AG09319 (cell line): ENCODE measurements at regions not wholly inside any gene's neighbourhood (a gene's known extent, or its start where the extent isn't known, plus 50 kb on each side); places are given as distances from the start of the nearest gene placed in this dataset.

ENCODE experiments used
- DNase-seq: peaks from one replicate; pipeline ENCODE4 v3.0.0-alpha.2; 2010; ENCODE audit warnings: low read depth; ENCODE audit errors: extremely low read depth
- CTCF ChIP-seq: IDR thresholded peaks from 2 replicates; pipeline ENCODE4 v1.5.1; 2011; ENCODE audit warnings: low read depth, mild to moderate bottlenecking, inconsistent platforms, low read length, moderate library complexity

DNA sequence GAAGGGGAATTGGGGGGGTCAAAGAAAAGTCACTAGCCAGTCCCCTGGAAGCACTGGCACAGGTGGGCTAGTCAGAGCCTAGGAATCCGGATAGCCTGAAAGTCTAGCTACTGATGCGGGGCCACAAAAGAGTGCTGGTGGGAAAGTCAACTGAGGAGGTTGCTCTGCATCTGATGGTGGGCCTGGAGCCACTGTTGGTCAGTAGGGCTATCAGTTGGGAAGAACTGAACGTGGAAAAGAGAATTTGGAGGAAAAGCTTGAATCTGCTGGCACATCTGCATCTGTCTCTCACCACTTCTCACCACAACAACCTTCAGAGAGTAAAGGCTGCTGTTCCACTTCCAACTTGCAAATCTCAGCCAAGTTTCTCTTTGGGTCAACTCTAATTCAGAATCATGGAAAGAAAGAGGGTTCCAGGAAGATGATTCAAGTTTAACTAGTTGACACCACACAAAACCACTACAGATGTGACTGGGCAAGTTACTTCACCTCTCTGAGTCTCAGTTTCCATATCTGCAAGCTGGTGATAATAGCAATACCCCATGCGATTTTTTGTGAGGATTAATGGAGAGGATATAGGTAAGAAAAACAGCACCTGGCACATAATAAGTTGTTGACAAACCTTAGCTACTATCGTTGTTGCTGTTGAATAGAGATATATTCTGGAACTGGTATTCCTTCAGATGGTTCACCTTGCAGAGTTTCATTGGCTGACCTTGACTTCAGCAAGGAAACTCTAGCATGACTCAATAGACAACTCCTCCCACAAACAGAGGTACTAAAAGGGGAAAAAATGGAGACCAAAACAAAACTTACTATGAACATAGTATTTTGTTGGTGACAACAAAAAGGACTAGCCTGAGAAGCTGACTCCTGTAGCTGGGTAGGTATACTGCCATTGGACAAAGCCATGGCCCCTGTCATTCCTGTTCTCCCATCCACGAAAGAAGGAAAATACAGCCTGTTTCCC lies 280.2 kb upstream of the STT3B start:
- TF ChIP-seq CTCF: no peak
- DNase-seq: no peak

GRCh38 chr3:31253782-31254181 lies 278.9 kb upstream of the STT3B start:
- no peak for TF ChIP-seq CTCF
- DNase-seq: no peak

- DNase-seq: no peak
- no peak for TF ChIP-seq CTCF
Measured at GRCh38 chr3:31254483-31254882, 278.2 kb upstream of the STT3B start.

DNA sequence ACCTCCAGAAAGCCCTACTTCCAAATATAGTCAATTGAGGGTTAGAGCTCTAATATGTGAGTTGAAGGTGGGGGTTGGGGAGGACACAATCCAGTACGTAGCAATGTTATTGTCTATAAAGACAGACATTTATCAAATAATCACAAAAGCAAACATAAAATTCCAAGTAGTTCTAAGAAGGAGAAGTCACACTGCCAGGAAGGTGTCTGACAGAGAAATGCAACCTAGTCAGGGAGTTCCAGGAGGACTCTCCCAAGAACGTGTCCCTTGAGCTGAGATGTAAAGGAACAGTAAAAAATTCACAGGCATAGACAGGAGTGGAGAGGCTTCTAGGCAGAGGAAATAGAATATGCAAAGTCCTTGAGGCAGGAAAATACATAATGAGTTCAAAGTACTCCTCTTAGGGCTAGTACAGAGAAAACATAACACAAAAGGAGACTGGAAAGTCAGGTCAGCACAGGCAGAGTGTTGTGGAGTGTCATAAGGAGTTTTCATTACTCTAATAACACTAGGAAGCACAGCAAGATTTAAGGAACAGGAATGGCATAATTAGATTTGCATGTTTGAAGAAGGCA lies 277.6 kb upstream of the STT3B start:
- no peak for DNase-seq
- TF ChIP-seq CTCF: no peak

GRCh38 chr3:31262201-31262600 lies 270.5 kb upstream of the STT3B start:
- no peak for TF ChIP-seq CTCF
- no peak for DNase-seq

DNA sequence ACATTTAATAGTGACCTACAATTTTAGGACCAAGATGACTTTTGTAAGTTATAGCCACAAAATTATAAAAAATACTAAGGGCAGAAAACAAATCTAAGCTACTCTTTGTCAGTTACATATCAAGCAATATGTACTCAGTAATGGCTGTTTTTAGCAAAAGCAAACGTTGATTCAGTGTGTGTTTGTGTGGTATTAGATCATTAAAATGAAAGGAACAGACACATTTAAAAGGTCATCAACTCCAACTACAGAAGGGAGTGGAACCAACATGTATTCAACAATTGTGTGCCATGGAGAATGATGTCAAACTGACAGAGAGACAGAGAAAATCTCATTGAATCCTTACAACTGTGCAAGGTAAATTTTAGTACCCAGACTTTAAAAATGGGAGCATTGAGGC lies 268.8 kb upstream of the STT3B start:
- no peak for TF ChIP-seq CTCF
- no peak for DNase-seq
